Calu3 (cell line): ENCODE measurements at regions not wholly inside any gene's neighbourhood (a gene's known extent, or its start where the extent isn't known, plus 50 kb on each side); places are given as distances from the start of the nearest gene placed in this dataset.

Source experiments
- BruUV-seq: library from RNA; stranded (reverse); fragments of 400-500 nt; replicated peaks from 2 replicates; lab custom pipeline; 2021; lab: Mats Ljungman, UMichigan
- CTCF ChIA-PET: fragments of 300-600 bp; sonication (Branson Sonifier 250); formaldehyde crosslinking; loops from one replicate; lab custom pipeline; 2022; ENCODE audit warnings: antibody characterized with exemption; lab: Charles Lee
- DNase-seq: peaks from one replicate; pipeline ENCODE4 v3.0.0; 2022
- H3K27ac Mint-ChIP-seq: one replicate; pipeline ENCODE4 v1.8.0; 2022; ENCODE audit warnings: mixed read lengths; ENCODE audit not compliant: unreplicated experiment
- H3K27me3 Mint-ChIP-seq: one replicate; pipeline ENCODE4 v1.8.0; 2022; ENCODE audit warnings: mixed read lengths; ENCODE audit not compliant: unreplicated experiment
- H3K36me3 Mint-ChIP-seq: one replicate; pipeline ENCODE4 v1.8.0; 2022; ENCODE audit warnings: mild to moderate bottlenecking, moderate library complexity, mixed read lengths; ENCODE audit not compliant: insufficient read depth, unreplicated experiment
- H3K4me1 Mint-ChIP-seq: one replicate; pipeline ENCODE4 v1.8.0; 2022; ENCODE audit warnings: mild to moderate bottlenecking, low read depth, mixed read lengths; ENCODE audit not compliant: unreplicated experiment
- H3K4me3 Mint-ChIP-seq: one replicate; pipeline ENCODE4 v1.8.0; 2022; ENCODE audit warnings: mild to moderate bottlenecking, low read depth, moderate library complexity, mixed read lengths; ENCODE audit not compliant: unreplicated experiment
- H3K9me3 Mint-ChIP-seq: one replicate; pipeline ENCODE4 v1.8.0; 2022; ENCODE audit warnings: low read depth, mixed read lengths; ENCODE audit not compliant: unreplicated experiment
- CTCF ChIP-seq: fragments of 200-600 bp; IDR thresholded peaks from one replicate; pipeline ENCODE4 v1.8.0; 2022; ENCODE audit warnings: antibody characterized with exemption; ENCODE audit not compliant: unreplicated experiment
- intact Hi-C: fragments of 100-400 bp; cut with micrococcal nuclease; formaldehyde crosslinking; loops from one replicate; pipeline ENCODE4 v1.10.0; 2022; ENCODE audit not compliant: unreplicated experiment

DNA sequence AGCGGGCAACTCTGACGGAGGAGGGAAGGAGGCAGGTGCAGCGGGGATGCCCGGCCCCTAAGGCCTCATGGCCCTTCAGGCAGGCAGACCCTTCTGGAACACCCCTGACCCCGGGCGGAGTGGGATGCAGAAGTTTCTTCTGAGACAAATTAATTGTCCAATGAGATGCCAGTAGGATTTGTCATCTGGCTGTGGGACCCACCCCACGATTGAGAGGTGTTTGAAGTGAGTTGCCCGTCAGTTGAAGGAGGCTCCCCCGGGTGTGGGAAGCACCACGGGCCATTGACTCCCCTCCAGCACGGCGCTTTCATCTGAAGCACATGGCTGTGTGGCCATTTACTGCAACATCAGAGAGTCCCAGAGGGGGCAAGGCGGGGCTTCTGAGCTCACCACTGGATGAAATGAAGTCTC lies 527.8 kb downstream of the BRD1 start:
- intact Hi-C loops = no loop called here
- peaks cover 8% of the 10 kb centered on the region for H3K27me3 Mint-ChIP-seq
- CTCF ChIA-PET = no interaction called here
- no peak overlapping the region for H3K4me3 Mint-ChIP-seq
- no TSS peak for BruUV-seq
- peaks cover 3% of the 10 kb centered on the region for H3K36me3 Mint-ChIP-seq
- no peak for TF ChIP-seq CTCF
- peaks cover 13% of the 10 kb centered on the region for H3K9me3 Mint-ChIP-seq
- no peak overlapping the region for H3K27ac Mint-ChIP-seq
- no peaks in the 10 kb centered on the region for H3K4me1 Mint-ChIP-seq
- no peak for DNase-seq

GRCh38 chr22:49298834-49299750 lies 528.6 kb downstream of the BRD1 start:
- no TSS peak for BruUV-seq
- peaks cover 7% of the 10 kb centered on the region for H3K27me3 Mint-ChIP-seq
- DNase-seq = no peak
- CTCF ChIA-PET = no interaction called here
- no peak overlapping the region for H3K27ac Mint-ChIP-seq
- H3K36me3 Mint-ChIP-seq = peaks cover 3% of the 10 kb centered on the region
- no peak overlapping the region for H3K4me3 Mint-ChIP-seq
- peaks cover 13% of the 10 kb centered on the region for H3K9me3 Mint-ChIP-seq
- no peak for TF ChIP-seq CTCF
- intact Hi-C loops = no loop called here
- no peaks in the 10 kb centered on the region for H3K4me1 Mint-ChIP-seq

DNA sequence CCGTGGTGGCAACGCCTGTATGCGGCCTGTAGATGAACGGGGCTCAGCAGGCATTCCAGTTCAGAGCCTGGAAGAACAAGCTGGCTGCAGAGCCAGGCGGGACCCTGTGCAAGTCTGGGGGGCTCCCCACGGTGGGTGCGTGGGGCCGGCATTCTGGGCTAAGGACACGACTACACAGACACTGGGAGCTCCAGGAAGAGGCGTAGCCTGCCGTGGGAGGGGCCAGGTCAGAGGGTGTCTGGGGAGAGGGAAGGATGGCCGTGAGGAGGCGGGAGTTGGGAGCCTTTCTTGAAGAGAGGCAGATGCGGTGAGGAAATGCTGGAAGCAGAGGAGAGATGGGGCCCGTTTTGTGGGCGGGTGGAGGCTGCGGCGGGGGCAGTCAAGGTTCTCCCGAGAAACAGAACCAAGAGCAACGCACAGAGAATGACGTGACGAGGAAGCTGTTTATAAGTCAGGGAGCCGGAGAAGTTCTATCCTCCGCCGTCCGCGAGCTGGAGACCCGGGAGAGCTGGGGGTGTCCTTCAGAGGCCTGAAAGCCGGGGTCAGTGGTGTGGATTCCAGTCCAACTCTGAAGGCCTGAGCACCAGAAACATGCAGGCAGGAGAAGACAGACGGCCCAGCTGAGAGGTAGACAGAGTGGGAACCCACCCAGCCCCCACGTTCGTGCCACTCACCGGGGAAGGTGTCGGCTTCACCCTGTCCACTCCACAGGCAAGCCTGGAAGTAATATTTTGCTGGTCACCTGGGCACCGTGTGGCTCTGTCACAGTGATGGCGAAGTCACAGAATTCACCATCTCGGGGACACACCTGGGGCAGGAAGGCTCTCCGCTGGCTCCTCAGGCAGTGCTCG lies 529.6 kb downstream of the BRD1 start:
- H3K9me3 Mint-ChIP-seq = peaks cover 16% of the 10 kb centered on the region
- CTCF ChIA-PET = no interaction called here
- no peaks in the 10 kb centered on the region for H3K4me1 Mint-ChIP-seq
- intact Hi-C loops = no loop called here
- H3K36me3 Mint-ChIP-seq = peaks cover 3% of the 10 kb centered on the region
- H3K27ac Mint-ChIP-seq = no peak overlapping the region
- no peaks in the 10 kb centered on the region for H3K27me3 Mint-ChIP-seq
- no peak for DNase-seq
- BruUV-seq = no TSS peak
- no peak overlapping the region for H3K4me3 Mint-ChIP-seq
- TF ChIP-seq CTCF = no peak

GRCh38 chr22:49297286-49297870 lies 530.3 kb downstream of the BRD1 start:
- peaks cover 3% of the 10 kb centered on the region for H3K36me3 Mint-ChIP-seq
- H3K4me3 Mint-ChIP-seq = no peak overlapping the region
- BruUV-seq = no TSS peak
- intact Hi-C loops = no loop called here
- peaks cover 16% of the 10 kb centered on the region for H3K9me3 Mint-ChIP-seq
- H3K27me3 Mint-ChIP-seq = no peaks in the 10 kb centered on the region
- no peak for TF ChIP-seq CTCF
- no peak overlapping the region for H3K27ac Mint-ChIP-seq
- CTCF ChIA-PET = no interaction called here
- no peak for DNase-seq
- H3K4me1 Mint-ChIP-seq = no peaks in the 10 kb centered on the region
